ENCODE measurements at regions not wholly inside any gene's neighbourhood (a gene's known extent, or its start where the extent isn't known, plus 50 kb on each side); places are given as distances from the start of the nearest gene placed in this dataset.

DNA sequence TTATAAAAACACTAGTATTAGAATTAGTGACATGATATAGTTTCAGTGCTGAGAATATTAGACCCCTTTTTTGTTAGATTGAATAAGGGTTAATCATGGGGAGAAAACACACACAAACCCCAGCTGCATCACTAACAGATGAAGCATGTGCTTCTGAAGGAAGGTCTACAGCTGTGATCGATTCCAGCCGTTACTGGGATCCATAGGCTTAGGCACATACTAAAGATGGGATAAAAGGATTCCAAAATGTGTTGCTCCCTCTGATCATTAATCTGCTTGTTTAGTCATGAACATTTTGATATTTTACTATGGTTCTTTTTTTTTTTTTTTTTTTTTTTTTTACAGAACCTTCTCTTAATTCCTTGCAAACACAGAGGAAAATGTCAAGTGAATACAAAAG lies 1591.3 kb downstream of the EFNB2 start:
- TF ChIP-seq GATA3 (IDR thresholded peaks at IDR 0.05; ENCODE audit: low read depth, low read length) (no peak), GATA2 (IDR thresholded peaks at IDR 0.05; ENCODE audit: low read depth, low read length) (no peak)

Data from SH-SY5Y (cell line).